ENCODE measurements at regions not wholly inside any gene's neighbourhood (a gene's known extent, or its start where the extent isn't known, plus 50 kb on each side); places are given as distances from the start of the nearest gene placed in this dataset.
"Not testable (repeated sequence)": the region's sequence is repeated elsewhere in the genome, so short reads cannot be mapped to it uniquely, and the experiment has no call there.

DNA sequence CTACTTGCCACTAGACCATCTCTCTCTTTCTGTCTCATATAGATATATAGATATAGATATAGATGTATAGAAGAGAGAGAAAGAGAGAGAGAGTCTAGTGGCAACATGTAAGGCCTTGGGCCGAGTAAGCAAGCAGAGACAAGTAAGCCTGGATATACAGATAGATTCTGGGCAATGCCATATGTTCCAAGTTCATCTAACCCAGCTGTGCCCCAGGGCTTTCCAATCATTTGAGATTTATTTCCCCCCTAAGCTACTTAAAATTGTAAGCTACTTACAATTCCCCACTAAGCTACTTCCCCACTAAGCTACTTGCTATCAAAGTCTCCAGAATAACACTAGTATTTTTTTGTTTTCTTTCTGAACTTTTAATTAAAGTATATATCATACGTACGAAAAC lies 1094.1 kb downstream of the DNAJB9 start:
- Histone ChIP-seq H3K27ac (ENCODE audit: extremely low read depth, low read depth, low read length) (no peak overlapping the region), H3K9me3 (ENCODE audit: control insufficient read depth, insufficient read depth, low read depth, low read length) (no peaks in the 10 kb centered on the region), H3K36me3 (ENCODE audit: control insufficient read depth in 2 of 2, insufficient read depth in 1 of 2, low read length in 2 of 2) (no peaks in the 10 kb centered on the region), H3K4me3 (ENCODE audit: low read depth, low read length) (no peak overlapping the region), H3K4me1 (ENCODE audit: control insufficient read depth, insufficient read depth, low read length) (no peaks in the 10 kb centered on the region)
- TF ChIP-seq KLF8 (tag by site-specific recombination; IDR thresholded peaks at IDR 0.05) (no peak), ZNF132 (tag by site-specific recombination; IDR thresholded peaks at IDR 0.05; ENCODE audit: borderline replicate concordance) (no peak), KLF9 (tag by site-specific recombination; IDR thresholded peaks at IDR 0.05; ENCODE audit: low read depth) (no peak), ZNF670 (tag by site-specific recombination; IDR thresholded peaks at IDR 0.05; ENCODE audit: low read depth) (no peak), PRDM1 (tag by site-specific recombination; IDR thresholded peaks at IDR 0.05) (no peak), TRIM28 (IDR thresholded peaks at IDR 0.05; ENCODE audit: borderline replicate concordance, low read length) (no peak), KLF17 (tag by site-specific recombination; IDR thresholded peaks at IDR 0.05) (no peak), ZNF433 (tag by site-specific recombination; IDR thresholded peaks at IDR 0.05; ENCODE audit: low read depth) (no peak), ZNF677 (tag by site-specific recombination; IDR thresholded peaks at IDR 0.05) (no peak), ZNF776 (tag by site-specific recombination; IDR thresholded peaks at IDR 0.05; ENCODE audit: borderline replicate concordance) (no peak)
- ChIA-PET POLR2A (no interaction called here), CTCF (interaction anchor here (0.6 kb wide), 1 partner anchor 1863 kb away, joined by 3 read pairs; no protein-coding TSS in a partner anchor)

DNA sequence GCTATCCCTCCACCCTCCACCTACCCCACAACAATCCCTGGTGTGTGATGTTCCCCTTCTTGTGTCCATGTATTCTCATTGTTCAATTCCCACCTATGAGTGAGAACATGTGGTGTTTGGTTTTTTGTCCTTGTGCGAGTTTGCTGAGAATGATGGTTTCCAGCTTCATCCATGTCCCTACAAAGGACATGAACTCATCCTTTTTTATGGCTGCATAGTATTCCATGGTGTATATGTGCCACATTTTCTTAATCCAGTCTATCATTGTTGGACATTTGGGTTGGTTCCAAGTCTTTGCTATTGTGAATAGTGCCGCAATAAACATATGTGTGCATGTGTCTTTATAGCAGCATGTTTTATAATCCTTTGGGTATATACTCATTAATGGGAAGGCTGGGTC lies 1117.6 kb downstream of the DNAJB9 start:
- H3K9me3 ChIP-seq (ENCODE audit: control insufficient read depth, insufficient read depth, low read depth, low read length); CTCF ChIA-PET; POLR2A ChIA-PET; H3K4me3 ChIP-seq (ENCODE audit: low read depth, low read length); H3K4me1 ChIP-seq (ENCODE audit: control insufficient read depth, insufficient read depth, low read length); H3K27ac ChIP-seq (ENCODE audit: extremely low read depth, low read depth, low read length); H3K36me3 ChIP-seq (ENCODE audit: control insufficient read depth in 2 of 2, insufficient read depth in 1 of 2, low read length in 2 of 2): not testable (repeated sequence)
- TF ChIP-seq, protein P1, sequence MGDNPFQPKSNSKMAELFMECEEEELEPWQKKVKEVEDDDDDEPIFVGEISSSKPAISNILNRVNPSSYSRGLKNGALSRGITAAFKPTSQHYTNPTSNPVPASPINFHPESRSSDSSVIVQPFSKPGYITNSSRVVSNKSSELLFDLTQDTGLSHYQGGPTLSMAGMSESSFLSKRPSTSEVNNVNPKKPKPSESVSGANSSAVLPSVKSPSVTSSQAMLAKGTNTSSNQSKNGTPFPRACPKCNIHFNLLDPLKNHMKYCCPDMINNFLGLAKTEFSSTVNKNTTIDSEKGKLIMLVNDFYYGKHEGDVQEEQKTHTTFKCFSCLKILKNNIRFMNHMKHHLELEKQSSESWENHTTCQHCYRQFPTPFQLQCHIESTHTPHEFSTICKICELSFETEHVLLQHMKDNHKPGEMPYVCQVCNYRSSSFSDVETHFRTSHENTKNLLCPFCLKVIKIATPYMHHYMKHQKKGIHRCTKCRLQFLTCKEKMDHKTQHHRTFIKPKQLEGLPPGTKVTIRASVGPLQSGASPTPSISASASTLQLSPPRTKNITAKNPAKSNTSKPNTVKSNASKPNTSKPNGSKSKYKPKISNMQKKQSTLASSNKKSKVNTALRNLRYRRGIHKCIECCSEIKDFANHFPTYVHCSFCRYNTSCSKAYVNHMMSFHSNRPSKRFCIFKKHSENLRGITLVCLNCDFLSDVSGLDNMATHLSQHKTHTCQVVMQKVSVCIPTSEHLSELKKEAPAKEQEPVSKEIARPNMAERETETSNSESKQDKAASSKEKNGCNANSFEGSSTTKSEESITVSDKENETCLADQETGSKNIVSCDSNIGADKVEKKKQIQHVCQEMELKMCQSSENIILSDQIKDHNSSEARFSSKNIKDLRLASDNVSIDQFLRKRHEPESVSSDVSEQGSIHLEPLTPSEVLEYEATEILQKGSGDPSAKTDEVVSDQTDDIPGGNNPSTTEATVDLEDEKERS (tag by site-specific recombination; IDR thresholded peaks at IDR 0.05), result 0 out of 2 replicates have a peak, but pooled peaks have one; percentile 71
- peak; percentile 71 for TF ChIP-seq ZNF146 (tag by site-specific recombination; IDR thresholded peaks at IDR 0.05)

- H3K27ac ChIP-seq (ENCODE audit: extremely low read depth, low read depth, low read length); H3K9me3 ChIP-seq (ENCODE audit: control insufficient read depth, insufficient read depth, low read depth, low read length); H3K4me1 ChIP-seq (ENCODE audit: control insufficient read depth, insufficient read depth, low read length); H3K36me3 ChIP-seq (ENCODE audit: control insufficient read depth in 2 of 2, insufficient read depth in 1 of 2, low read length in 2 of 2); POLR2A ChIA-PET; CTCF ChIA-PET; H3K4me3 ChIP-seq (ENCODE audit: low read depth, low read length): not testable (repeated sequence)
Observed at GRCh38 chr7:109692613-109693012, 1122.9 kb downstream of the DNAJB9 start.

DNA sequence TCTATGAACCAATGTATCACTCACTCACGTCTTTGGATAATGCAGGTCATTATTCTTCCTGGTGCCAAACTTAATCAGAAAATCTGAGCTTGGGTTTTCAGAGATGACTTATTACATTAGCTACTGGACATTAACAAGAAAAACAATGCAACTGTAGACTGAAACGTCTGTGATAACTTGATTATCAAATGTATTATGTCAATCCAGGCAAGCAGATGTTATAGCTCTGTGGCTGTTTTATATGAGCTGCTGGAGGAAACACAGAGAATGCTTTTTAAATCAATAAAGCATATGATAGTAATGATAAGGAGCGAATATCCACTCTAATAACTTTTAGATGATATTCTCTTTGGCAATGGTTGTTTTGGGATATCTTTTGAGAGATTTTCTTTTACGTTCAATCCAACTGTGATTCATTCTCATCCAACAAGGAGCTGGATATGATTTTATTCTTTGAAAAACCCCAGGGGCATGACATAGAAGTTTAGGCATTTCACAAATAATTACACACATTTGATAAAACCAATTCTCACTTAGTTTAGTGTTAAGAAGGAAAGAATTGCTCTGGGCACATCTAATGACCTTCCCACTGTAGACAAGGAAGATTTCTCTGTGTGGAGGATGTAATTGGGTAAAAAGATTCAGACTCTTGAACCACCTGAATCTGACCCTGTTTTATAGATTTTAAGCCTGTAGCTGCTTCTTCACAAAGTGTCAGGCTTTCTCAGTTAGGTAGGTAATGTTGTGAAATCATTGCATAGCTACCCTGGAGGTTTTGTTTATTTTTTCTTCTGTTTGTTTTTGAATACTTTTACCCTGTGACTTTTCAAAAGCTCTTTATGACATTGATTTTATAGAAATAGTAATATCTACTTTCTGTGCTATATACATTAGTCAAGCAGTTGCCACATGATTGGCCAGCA lies 1124.7 kb downstream of the DNAJB9 start:
- POLR2A ChIA-PET, result interaction anchor here (0.6 kb wide), 1 partner anchor 52 kb away, joined by 3 read pairs; no protein-coding TSS in a partner anchor
- no peak for TF ChIP-seq ZNF514 (tag by site-specific recombination; IDR thresholded peaks at IDR 0.05)
- no peak for TF ChIP-seq ZNF184 (tag by site-specific recombination; IDR thresholded peaks at IDR 0.05)
- TF ChIP-seq ZSCAN30 (tag by site-specific recombination; IDR thresholded peaks at IDR 0.05), result no peak
- no peak for TF ChIP-seq ZNF155 (tag by site-specific recombination; IDR thresholded peaks at IDR 0.05)
- no peak for TF ChIP-seq ZNF266 (tag by site-specific recombination; IDR thresholded peaks at IDR 0.05; ENCODE audit: low read depth)
- no peak for TF ChIP-seq ZNF677 (tag by site-specific recombination; IDR thresholded peaks at IDR 0.05)
- TF ChIP-seq ZNF146 (tag by site-specific recombination; IDR thresholded peaks at IDR 0.05), result no peak
- TF ChIP-seq ZNF169 (tag by site-specific recombination; IDR thresholded peaks at IDR 0.05), result no peak
- TF ChIP-seq ZNF830 (tag by site-specific recombination; IDR thresholded peaks at IDR 0.05; ENCODE audit: low read depth), result no peak
- TF ChIP-seq ZNF626 (tag by site-specific recombination; IDR thresholded peaks at IDR 0.05), result no peak
- Histone ChIP-seq H3K27ac (ENCODE audit: extremely low read depth, low read depth, low read length) (no peak overlapping the region), H3K36me3 (ENCODE audit: control insufficient read depth in 2 of 2, insufficient read depth in 1 of 2, low read length in 2 of 2) (no peaks in the 10 kb centered on the region), H3K4me1 (ENCODE audit: control insufficient read depth, insufficient read depth, low read length) (no peaks in the 10 kb centered on the region), H3K4me3 (ENCODE audit: low read depth, low read length) (no peak overlapping the region), H3K9me3 (ENCODE audit: control insufficient read depth, insufficient read depth, low read depth, low read length) (no peaks in the 10 kb centered on the region)
- CTCF ChIA-PET, result no interaction called here
